CD4-positive, alpha-beta T cell (primary cell): ENCODE measurements at regions not wholly inside any gene's neighbourhood (a gene's known extent, or its start where the extent isn't known, plus 50 kb on each side); places are given as distances from the start of the nearest gene placed in this dataset.

Experiments
- ATAC-seq: fragments of 200-7000 bp; cut with Tn5 transposase; one replicate; pipeline ENCODE4 v1.10.0; 2022; ENCODE audit warnings: mild to moderate bottlenecking; ENCODE audit not compliant: poor library complexity
- CTCF ChIA-PET: fragments of 350-600 bp; sonication (Branson Sonifier 250); formaldehyde crosslinking; loops from one replicate; lab custom pipeline; 2021; ENCODE audit warnings: antibody characterized with exemption, inconsistent platforms; lab: Charles Lee
- POLR2A ChIA-PET: fragments of 350-600 bp; sonication (Branson Sonifier 250); formaldehyde crosslinking; loops from one replicate; lab custom pipeline; 2021; ENCODE audit warnings: antibody characterized with exemption, inconsistent platforms; lab: Charles Lee
- DNase-seq, 14 experiments: peaks; one replicate each; pipeline ENCODE4 v3.0.0-alpha.2; 2013 to 2020; ENCODE audit warnings: mixed read lengths in 2 of 14
- H3K27ac ChIP-seq, 2 donors: one replicate each; pipeline versions ENCODE4 v1.5.1 to v1.7.0; 2013; ENCODE audit warnings: low read length in 2 of 2, low read depth in 1 of 2, mild to moderate bottlenecking in 1 of 2
- H3K27me3 ChIP-seq, 2 experiments: 1 replicate in 1 of 2; 2 replicates in 1 of 2; pipeline versions ENCODE4 v1.6.1 to v1.7.0; 2013; ENCODE audit warnings: low read length in 2 of 2, control low read depth in 1 of 2, mild to moderate bottlenecking in 1 of 2, moderate library complexity in 1 of 2; ENCODE audit not compliant: insufficient read depth in 2 of 2, control insufficient read depth in 1 of 2
- H3K36me3 ChIP-seq: one replicate; pipeline ENCODE4 v1.6.1; 2013; ENCODE audit warnings: low read length, control low read depth; ENCODE audit not compliant: insufficient read depth
- H3K4me1 ChIP-seq: one replicate; pipeline ENCODE4 v1.6.1; 2013; ENCODE audit warnings: low read length, control low read depth; ENCODE audit not compliant: insufficient read depth
- H3K4me3 ChIP-seq: one replicate; pipeline ENCODE4 v1.5.1; 2013; ENCODE audit warnings: mild to moderate bottlenecking, low read length, moderate library complexity
- H3K9me3 ChIP-seq, 2 experiments: 1 replicate in 1 of 2; 2 replicates in 1 of 2; pipeline versions ENCODE4 v1.6.1 to v1.7.0; 2013; ENCODE audit warnings: low read length in 2 of 2, mild to moderate bottlenecking in 2 of 2, control low read depth in 1 of 2, moderate library complexity in 1 of 2; ENCODE audit not compliant: control insufficient read depth in 1 of 2, insufficient read depth in 1 of 2
- H3K27ac Mint-ChIP-seq: one replicate; pipeline ENCODE4 v1.8.0; 2020; ENCODE audit warnings: mixed read lengths
- H3K27me3 Mint-ChIP-seq: one replicate; pipeline ENCODE4 v1.8.0; 2021; ENCODE audit warnings: mixed read lengths
- H3K36me3 Mint-ChIP-seq: one replicate; pipeline ENCODE4 v1.8.0; 2021; ENCODE audit warnings: low read depth, mixed read lengths
- H3K4me1 Mint-ChIP-seq: one replicate; pipeline ENCODE4 v1.8.0; 2021; ENCODE audit warnings: low read depth, mixed read lengths
- H3K4me3 Mint-ChIP-seq: one replicate; pipeline ENCODE4 v1.8.0; 2020; ENCODE audit warnings: mild to moderate bottlenecking, mixed read lengths
- H3K9me3 Mint-ChIP-seq: one replicate; pipeline ENCODE4 v1.8.0; 2020; ENCODE audit warnings: mixed read lengths
- CTCF ChIP-seq: fragments of 200-600 bp; IDR thresholded peaks from one replicate; pipeline ENCODE4 v1.8.0; 2022; ENCODE audit warnings: antibody characterized with exemption, mild to moderate bottlenecking
- intact Hi-C, 2 experiments: fragments of 100-400 bp; cut with DNase I in 1 of 2; cut with micrococcal nuclease in 1 of 2; formaldehyde crosslinking; loops; one replicate each; pipeline versions ENCODE4 v1.15.1 to v1.9.0; 2023 to 2025; cut with DNase I, micrococcal nuclease

- no peak overlapping the region for H3K4me3 ChIP-seq
- no peaks in the 10 kb centered on the region for H3K9me3 Mint-ChIP-seq
- ATAC-seq (no peak), DNase-seq (no peak)
- H3K27me3 Mint-ChIP-seq = no peaks in the 10 kb centered on the region
- ChIA-PET POLR2A (no interaction called here), CTCF (no interaction called here)
- H3K36me3 Mint-ChIP-seq = no peaks in the 10 kb centered on the region
- H3K36me3 ChIP-seq = no peaks in the 10 kb centered on the region
- TF ChIP-seq CTCF = no peak
- no peaks in the 10 kb centered on the region for H3K4me1 ChIP-seq
- intact Hi-C loops = no loop called here
- no peaks in the 10 kb centered on the region for H3K27me3 ChIP-seq
- no peaks in the 10 kb centered on the region for H3K4me1 Mint-ChIP-seq
- no peak overlapping the region for H3K27ac Mint-ChIP-seq
- peaks cover 0 to 13% of the 10 kb centered on the region in 2 experiments for H3K9me3 ChIP-seq
- no peak overlapping the region for H3K27ac ChIP-seq
- no peak overlapping the region for H3K4me3 Mint-ChIP-seq
Measured at GRCh38 chr20:24816907-24817306, 132.2 kb upstream of the CST7 start.

- H3K4me3 Mint-ChIP-seq = no peak overlapping the region
- H3K27me3 Mint-ChIP-seq = no peaks in the 10 kb centered on the region
- intact Hi-C loops = no loop called here
- H3K4me3 ChIP-seq = no peak overlapping the region
- no peak overlapping the region for H3K27ac ChIP-seq
- H3K4me1 Mint-ChIP-seq = no peaks in the 10 kb centered on the region
- no peaks in the 10 kb centered on the region for H3K4me1 ChIP-seq
- ChIA-PET CTCF (no interaction called here), POLR2A (no interaction called here)
- no peaks in the 10 kb centered on the region for H3K27me3 ChIP-seq
- H3K36me3 Mint-ChIP-seq = no peaks in the 10 kb centered on the region
- peaks cover 0 to 13% of the 10 kb centered on the region in 2 experiments for H3K9me3 ChIP-seq
- H3K9me3 Mint-ChIP-seq = no peaks in the 10 kb centered on the region
- H3K36me3 ChIP-seq = no peaks in the 10 kb centered on the region
- TF ChIP-seq CTCF = no peak
- ATAC-seq (no peak), DNase-seq (no peak)
- H3K27ac Mint-ChIP-seq = no peak overlapping the region
Measured at GRCh38 chr20:24817351-24817750, 131.7 kb upstream of the CST7 start.

DNA sequence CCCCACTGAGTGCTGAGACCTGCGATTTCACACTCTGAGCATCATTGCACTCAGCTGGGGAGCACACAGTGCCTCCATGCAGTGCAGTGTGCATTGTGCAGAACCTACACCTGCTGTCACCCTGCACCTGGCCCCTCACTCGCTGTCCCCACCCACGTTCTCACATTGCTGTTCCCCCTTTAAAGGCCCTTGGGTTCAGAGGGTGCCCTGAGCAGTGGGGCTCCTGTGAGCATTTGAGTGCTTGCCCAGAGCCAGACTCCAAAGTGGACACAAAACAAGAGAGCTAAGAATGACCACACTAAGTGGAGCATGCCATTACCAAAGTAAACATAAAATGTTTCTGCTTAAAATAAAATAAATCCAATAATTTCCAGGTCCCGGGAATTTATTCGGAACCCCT, 131.0 kb upstream of the CST7 start:
- intact Hi-C loops = no loop called here
- ChIA-PET CTCF (no interaction called here), POLR2A (no interaction called here)
- Mint-ChIP-seq H3K4me1 (no peaks in the 10 kb centered on the region), H3K27me3 (no peaks in the 10 kb centered on the region), H3K4me3 (no peak overlapping the region), H3K36me3 (no peaks in the 10 kb centered on the region), H3K27ac (no peak overlapping the region), H3K9me3 (no peaks in the 10 kb centered on the region)
- H3K27me3 ChIP-seq = no peaks in the 10 kb centered on the region
- DNase-seq = no peak
- H3K4me3 ChIP-seq = no peak overlapping the region
- no peaks in the 10 kb centered on the region for H3K4me1 ChIP-seq
- TF ChIP-seq CTCF = no peak
- ATAC-seq = no peak
- no peaks in the 10 kb centered on the region for H3K36me3 ChIP-seq
- H3K27ac ChIP-seq = no peak overlapping the region
- peaks cover 0 to 10% of the 10 kb centered on the region in 2 experiments for H3K9me3 ChIP-seq
